GM06990 (cell line): ENCODE measurements at regions not wholly inside any gene's neighbourhood (a gene's known extent, or its start where the extent isn't known, plus 50 kb on each side); places are given as distances from the start of the nearest gene placed in this dataset.

Experiments used
- DNase-seq: peaks from one replicate; pipeline ENCODE4 v3.0.0-alpha.2; 2011; ENCODE audit not compliant: insufficient read length; ENCODE audit errors: extremely low read depth
- H3K27me3 ChIP-seq: replicated peaks from 2 replicates; pipeline ENCODE4 v1.6.0; 2011; ENCODE audit warnings: low read length; ENCODE audit not compliant: control insufficient read depth, insufficient read depth
- H3K36me3 ChIP-seq: 2 replicates; pipeline ENCODE4 v1.5.1; 2011; ENCODE audit warnings: low read length; ENCODE audit not compliant: control insufficient read depth, insufficient read depth
- H3K4me3 ChIP-seq: replicated peaks from 2 replicates; pipeline ENCODE4 v1.5.1; 2011; ENCODE audit warnings: low read depth, mild to moderate bottlenecking, control low read depth, low read length
- TF ChIP-seq, protein P1 (sequence below): IDR thresholded peaks from 2 replicates; pipeline ENCODE4 v1.5.1; 2011; ENCODE audit warnings: low read length, control low read depth, mild to moderate bottlenecking, inconsistent platforms; ENCODE audit not compliant: insufficient read depth, poor library complexity, severe bottlenecking

DNA sequence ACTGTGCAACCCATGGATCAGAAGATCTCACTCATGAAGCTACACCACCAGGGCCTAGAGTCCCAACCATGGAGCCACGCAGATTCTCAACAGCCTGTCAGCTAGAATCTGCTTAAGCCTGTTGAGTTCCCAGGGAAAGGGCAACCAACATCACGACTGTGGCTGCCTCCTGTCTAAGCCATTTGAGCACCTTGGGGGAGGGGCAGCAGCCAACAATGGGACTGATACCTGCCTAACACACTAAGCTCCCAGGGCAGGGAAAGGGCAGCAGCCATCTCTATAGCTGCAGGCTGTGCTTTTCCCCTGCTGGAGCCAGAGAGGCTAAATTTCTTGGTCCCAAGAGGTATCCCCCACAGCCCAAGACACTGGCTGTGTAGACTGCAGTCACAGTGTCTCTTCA is 96.5 kb upstream of the TCEAL2 start:
- no peaks in the 10 kb centered on the region for H3K27me3 ChIP-seq
- TF ChIP-seq, protein P1, sequence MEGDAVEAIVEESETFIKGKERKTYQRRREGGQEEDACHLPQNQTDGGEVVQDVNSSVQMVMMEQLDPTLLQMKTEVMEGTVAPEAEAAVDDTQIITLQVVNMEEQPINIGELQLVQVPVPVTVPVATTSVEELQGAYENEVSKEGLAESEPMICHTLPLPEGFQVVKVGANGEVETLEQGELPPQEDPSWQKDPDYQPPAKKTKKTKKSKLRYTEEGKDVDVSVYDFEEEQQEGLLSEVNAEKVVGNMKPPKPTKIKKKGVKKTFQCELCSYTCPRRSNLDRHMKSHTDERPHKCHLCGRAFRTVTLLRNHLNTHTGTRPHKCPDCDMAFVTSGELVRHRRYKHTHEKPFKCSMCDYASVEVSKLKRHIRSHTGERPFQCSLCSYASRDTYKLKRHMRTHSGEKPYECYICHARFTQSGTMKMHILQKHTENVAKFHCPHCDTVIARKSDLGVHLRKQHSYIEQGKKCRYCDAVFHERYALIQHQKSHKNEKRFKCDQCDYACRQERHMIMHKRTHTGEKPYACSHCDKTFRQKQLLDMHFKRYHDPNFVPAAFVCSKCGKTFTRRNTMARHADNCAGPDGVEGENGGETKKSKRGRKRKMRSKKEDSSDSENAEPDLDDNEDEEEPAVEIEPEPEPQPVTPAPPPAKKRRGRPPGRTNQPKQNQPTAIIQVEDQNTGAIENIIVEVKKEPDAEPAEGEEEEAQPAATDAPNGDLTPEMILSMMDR = no peak
- DNase-seq = no peak
- H3K36me3 ChIP-seq = no peaks in the 10 kb centered on the region
- no peak overlapping the region for H3K4me3 ChIP-seq

DNA sequence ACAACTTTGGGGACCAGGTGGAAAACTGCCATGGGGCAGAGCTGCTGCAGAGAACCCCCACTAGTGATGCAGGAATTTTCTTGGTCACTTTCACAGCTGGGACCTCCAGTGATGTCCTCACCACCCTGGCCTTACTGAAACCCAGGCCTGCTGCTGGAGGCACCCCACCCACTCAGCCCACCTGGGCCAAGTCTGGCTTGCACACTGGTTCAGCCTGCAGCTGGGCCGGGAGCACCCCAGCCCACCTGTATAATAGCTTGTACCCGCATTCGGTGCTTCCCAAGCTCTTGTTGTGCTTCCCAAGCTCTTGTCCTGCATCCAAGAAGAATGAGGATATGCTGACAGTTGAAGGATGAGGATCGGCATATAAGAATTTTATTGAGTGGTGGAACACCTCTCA is 86.4 kb upstream of the ZMAT1 start:
- TF ChIP-seq, protein P1 = no peak
- DNase-seq = no peak

DNA sequence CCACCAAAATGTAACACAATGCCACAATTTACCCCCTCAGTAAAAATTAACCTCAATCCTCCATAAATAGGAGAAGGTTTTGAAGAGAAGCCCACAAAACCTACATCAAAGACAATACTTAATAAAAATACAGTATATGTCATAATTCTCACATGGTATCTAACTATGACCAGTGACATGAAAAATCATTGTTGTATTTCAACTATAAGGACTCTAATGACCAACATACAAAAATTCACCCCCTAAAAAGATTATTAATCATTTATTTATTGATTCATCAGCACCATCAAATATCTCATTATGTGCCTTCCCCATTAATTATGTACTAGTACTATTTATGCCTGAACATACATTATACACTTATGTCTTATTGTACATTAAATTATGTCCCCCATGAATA is 77.1 kb upstream of the ZMAT1 start:
- Histone ChIP-seq H3K27me3 (no peaks in the 10 kb centered on the region), H3K4me3 (no peak overlapping the region), H3K36me3 (no peaks in the 10 kb centered on the region)
- no peak for DNase-seq
- TF ChIP-seq, protein P1 = no peak

More for the DNA sequence above, 86.4 kb upstream of the ZMAT1 start:
- H3K36me3 ChIP-seq = no peaks in the 10 kb centered on the region
- H3K4me3 ChIP-seq = no peak overlapping the region
- H3K27me3 ChIP-seq = no peaks in the 10 kb centered on the region

DNA sequence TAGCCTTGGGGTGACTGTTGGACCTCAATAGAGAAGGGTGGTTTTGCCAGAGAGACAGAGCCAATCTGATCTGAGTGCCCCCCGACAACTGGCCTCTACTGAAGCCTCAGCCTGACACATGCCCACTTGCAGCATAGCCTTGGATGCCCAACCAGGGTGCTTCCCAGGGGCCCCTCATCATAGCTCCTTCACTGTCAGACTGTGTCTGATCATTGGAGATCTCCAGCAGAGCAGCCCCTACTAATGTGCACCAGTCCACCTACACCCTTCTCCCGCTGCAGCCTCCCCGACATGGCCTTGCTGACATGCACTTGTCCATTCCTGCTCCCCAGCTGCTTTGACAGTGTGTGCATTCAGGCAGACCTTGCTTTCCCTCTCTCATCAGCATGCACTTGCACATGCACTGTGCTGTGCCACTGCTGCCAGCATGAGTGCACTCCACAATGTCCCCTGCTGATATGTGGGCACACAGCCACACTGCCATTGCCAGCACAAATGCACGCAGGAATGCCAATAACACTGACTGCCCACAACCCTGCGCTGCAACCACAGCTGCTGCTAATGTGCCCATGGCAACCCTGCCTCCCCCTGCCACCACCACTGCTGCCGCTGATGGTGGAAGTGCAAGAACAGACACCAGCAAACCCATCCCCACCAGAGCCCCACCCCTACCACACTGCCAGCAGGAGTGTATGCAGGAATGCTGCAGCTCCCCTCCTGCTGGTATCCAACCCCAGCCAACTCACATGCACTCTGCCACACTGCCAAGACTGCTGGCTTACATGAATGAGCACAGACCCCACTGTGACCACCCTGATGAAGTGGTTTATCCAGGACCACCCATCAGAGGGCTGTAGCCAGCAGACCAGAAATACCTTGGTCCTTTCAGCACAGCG is 68.1 kb upstream of the ZMAT1 start:
- DNase-seq = no peak
- Histone ChIP-seq H3K4me3 (no peak overlapping the region), H3K27me3 (no peaks in the 10 kb centered on the region), H3K36me3 (no peaks in the 10 kb centered on the region)
- TF ChIP-seq, protein P1 = no peak

DNA sequence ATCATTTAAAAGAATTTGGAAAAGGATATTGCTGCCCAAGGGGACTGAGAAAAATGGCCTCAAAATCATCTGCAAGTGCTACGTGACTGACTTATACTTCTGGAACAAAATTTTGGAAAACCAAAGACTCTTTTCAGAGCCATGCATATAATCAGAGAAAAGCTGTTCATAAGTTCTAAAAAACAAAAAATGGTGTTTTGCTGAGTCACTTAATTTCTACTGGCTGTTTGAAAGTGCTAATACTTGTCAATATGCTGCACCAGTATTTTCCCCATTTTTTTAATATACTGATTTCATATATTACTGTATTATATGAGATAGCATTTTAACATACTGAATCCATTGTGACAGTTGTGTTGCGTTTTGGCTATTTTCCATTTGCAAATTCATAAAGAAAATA is 61.5 kb upstream of the ZMAT1 start:
- no peaks in the 10 kb centered on the region for H3K27me3 ChIP-seq
- TF ChIP-seq, protein P1 = no peak
- DNase-seq = no peak
- H3K4me3 ChIP-seq = no peak overlapping the region
- no peaks in the 10 kb centered on the region for H3K36me3 ChIP-seq

DNA sequence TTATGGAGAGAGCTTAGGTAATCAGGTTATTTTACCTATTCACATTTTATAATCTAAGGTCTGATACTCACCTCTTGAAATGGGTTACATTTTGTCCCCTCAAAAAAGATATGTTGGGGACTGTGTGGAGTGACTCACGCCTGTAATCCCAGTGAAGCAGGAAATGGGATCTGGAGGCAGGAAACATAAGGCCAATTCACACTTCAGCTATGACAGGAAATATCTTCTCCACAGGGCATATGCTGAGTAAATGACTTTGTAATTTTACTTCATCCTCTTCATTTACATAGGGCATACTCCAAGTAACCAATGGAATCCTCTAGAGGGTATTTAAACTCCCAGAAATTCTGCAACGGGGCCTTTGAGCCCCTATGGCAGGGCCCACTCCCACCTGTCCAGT is 54.8 kb upstream of the ZMAT1 start:
- Histone ChIP-seq H3K36me3 (no peaks in the 10 kb centered on the region), H3K27me3 (no peaks in the 10 kb centered on the region), H3K4me3 (no peak overlapping the region)
- TF ChIP-seq, protein P1 = no peak
- DNase-seq = no peak
